Gastroesophageal sphincter (tissue), 3 donors: ENCODE measurements at regions not wholly inside any gene's neighbourhood (a gene's known extent, or its start where the extent isn't known, plus 50 kb on each side); places are given as distances from the start of the nearest gene placed in this dataset.

Source experiments
- EP300 ChIP-seq: sonication (generic); formaldehyde crosslinking; IDR thresholded peaks from one replicate; pipeline ENCODE4 v1.6.1; 2017; ENCODE audit warnings: antibody characterized with exemption, mild to moderate bottlenecking
- POLR2A ChIP-seq, 2 donors: fragments of 450-650 bp; IDR thresholded peaks; one replicate each; pipeline ENCODE4 v1.6.1; 2017; ENCODE audit warnings: antibody characterized with exemption in 2 of 2, mild to moderate bottlenecking in 2 of 2, moderate library complexity in 1 of 2
- POLR2AphosphoS5 ChIP-seq: sonication (generic); formaldehyde crosslinking; IDR thresholded peaks from one replicate; pipeline ENCODE4 v1.6.1; 2017; ENCODE audit warnings: antibody characterized with exemption
- TF ChIP-seq, protein P1 (sequence below), 4 experiments: fragments of 200-600 bp in 2 of 4; fragments of 450-650 bp in 2 of 4; sonication (generic) in 1 of 4; IDR thresholded peaks; one replicate each; pipeline ENCODE4 v1.5.1; 2017 to 2019; ENCODE audit warnings: antibody characterized with exemption in 4 of 4, mild to moderate bottlenecking in 2 of 4, moderate library complexity in 2 of 4

DNA sequence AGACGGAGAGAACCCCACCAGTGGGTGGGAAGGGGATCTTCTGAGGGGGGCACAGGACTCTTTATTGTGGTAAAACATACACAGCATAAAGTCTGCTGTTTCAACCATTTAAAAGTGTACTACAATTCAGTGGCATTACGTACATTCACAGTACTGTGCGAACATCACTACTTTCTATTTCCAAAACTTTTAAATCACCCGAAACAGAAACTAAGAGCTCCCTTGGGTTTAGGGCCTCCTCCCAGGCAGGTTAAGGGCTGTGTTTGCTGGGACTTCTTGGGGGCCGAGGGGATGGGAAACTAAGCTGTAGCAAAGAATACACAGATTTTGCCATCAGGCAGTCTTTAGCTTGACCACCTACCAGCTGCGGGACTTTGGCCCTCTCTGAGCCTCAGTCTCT, 242.0 kb downstream of the HAUS1 start:
- TF ChIP-seq, protein P1, sequence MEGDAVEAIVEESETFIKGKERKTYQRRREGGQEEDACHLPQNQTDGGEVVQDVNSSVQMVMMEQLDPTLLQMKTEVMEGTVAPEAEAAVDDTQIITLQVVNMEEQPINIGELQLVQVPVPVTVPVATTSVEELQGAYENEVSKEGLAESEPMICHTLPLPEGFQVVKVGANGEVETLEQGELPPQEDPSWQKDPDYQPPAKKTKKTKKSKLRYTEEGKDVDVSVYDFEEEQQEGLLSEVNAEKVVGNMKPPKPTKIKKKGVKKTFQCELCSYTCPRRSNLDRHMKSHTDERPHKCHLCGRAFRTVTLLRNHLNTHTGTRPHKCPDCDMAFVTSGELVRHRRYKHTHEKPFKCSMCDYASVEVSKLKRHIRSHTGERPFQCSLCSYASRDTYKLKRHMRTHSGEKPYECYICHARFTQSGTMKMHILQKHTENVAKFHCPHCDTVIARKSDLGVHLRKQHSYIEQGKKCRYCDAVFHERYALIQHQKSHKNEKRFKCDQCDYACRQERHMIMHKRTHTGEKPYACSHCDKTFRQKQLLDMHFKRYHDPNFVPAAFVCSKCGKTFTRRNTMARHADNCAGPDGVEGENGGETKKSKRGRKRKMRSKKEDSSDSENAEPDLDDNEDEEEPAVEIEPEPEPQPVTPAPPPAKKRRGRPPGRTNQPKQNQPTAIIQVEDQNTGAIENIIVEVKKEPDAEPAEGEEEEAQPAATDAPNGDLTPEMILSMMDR (IDR thresholded peaks at IDR 0.05) = no peak
- TF ChIP-seq POLR2A (IDR thresholded peaks at IDR 0.05) (no peak), EP300 (no peak), POLR2AphosphoS5 (no peak)
